GM21786 (cell line): ENCODE measurements at regions not wholly inside any gene's neighbourhood (a gene's known extent, or its start where the extent isn't known, plus 50 kb on each side); places are given as distances from the start of the nearest gene placed in this dataset.
A peak's percentile ranks its signal among the peaks of the same experiment; 100 is the strongest.
"Not testable (repeated sequence)": the region's sequence is repeated elsewhere in the genome, so short reads cannot be mapped to it uniquely, and the experiment has no call there.

Experiments
- ATAC-seq: cut with Tn5 transposase; IDR thresholded peaks from one replicate; pipeline ENCODE4 v1.9.1; 2021; ENCODE audit not compliant: unreplicated experiment

GRCh38 chr13:18248533-18249240, 932.9 kb downstream of the TUBA3C start:
- ATAC-seq: not testable (repeated sequence)

- not testable (repeated sequence) for ATAC-seq
These were observed 941.5 kb downstream of the TUBA3C start for GRCh38 chr13:18240086-18240485.

DNA sequence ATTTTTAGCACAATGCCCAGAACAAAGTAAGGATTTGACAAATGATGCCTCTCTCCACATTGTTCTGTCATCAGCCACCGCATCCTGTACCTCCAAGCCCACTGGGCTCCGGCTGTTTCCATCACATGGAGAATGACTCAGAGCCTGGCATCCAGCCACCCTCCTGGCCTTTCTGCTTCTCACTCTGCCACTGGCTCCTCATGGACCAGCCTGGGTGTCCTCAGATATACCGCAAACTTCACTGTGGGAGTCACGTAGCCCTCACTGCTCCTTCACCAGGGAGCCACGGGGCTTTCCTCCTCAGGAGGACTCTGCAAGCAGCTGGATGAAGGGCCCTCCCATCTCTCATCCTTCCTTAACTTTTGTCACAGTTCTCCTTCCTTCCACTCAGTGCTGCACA, 943.0 kb downstream of the TUBA3C start:
- ATAC-seq: not testable (repeated sequence)

DNA sequence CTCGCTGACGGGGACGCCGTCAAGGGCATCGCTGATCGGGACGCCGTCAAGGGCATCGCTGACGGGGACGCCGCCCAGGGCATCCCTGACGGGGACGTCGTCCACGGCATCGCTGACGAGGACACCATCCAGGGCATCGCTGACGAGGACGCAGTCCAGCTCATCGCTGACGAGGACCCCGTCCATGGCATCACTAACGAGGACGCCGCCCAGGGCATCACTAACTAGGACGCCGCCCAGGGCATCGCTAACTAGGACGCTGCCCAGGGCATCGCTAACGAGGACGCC, 945.2 kb downstream of the TUBA3C start:
- no peak for ATAC-seq

DNA sequence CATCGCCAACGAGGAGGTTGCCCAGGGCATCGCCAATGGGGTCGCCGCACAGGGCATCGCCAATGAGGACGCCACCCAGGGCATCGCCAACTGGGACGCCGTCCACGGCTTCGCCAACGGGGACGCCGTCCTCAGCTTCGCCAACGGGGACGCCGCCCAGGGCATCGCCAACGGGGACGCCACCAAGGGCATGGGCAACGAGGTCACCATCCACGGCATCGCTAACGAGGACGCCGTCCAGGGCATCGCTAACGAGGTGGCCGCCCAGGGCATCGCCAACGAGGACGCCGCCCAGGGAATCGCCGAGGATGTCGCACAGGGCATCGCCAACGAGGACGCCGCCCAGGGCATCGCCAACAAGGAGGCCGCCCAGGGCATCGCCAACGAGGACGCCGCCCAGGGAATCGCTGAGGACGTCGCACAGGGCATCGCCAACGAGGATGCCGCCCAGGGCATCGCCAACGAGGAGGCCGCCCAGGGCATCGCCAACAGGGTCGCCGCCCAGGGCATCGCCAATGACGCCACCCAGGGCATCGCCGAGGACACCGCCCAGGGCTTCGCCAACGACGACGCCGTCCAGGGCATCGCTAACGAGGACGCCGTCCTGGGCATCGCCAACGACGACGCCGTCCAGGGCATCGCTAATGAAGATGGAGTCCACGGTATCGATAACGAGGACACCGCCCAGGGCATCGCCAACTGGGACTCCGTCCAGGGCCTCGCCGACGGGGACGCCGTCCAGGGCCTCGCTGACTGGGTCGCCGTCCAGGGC, 945.7 kb downstream of the TUBA3C start:
- no peak for ATAC-seq

GRCh38 chr13:18235172-18235571, 946.5 kb downstream of the TUBA3C start:
- no peak for ATAC-seq

- not testable (repeated sequence) for ATAC-seq
These were observed 947.2 kb downstream of the TUBA3C start for GRCh38 chr13:18234451-18234850.

GRCh38 chr13:18233783-18234299, 947.8 kb downstream of the TUBA3C start:
- no peak for ATAC-seq

DNA sequence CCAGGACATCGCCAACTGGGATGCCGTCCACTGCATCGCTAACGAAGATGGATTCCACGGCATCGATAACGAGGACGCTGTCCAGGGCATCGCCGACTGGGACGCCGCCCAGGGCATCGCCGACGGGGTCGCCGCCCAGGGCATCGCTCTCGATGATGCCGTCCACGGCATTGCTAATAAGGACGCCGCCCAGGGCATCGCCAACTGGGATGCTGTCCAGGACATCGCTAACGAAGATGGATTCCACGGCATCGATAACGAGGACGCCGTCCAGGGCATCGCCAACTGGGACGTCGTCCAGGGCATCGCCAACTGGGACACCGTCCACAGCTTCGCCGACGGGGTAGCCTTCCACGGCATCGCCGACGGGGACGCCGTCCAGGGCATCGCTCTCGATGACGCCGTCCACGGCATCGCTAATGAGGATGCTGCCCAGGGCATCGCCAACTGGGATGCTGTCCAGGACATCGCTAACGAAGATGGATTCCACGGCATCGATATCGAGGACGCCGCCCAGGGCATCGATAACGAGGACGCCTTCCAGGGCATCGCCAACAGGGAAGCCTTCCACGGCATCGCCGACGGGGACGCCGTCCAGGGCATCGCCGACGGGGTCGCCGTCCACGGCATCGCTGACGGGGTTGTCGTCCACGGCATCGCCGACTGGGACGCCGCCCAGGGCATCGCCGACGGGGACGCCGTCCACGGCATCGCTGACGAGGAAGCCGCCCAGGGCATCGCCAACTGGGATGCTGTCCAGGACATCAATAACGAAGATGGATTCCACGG, 948.4 kb downstream of the TUBA3C start:
- ATAC-seq: no peak

DNA sequence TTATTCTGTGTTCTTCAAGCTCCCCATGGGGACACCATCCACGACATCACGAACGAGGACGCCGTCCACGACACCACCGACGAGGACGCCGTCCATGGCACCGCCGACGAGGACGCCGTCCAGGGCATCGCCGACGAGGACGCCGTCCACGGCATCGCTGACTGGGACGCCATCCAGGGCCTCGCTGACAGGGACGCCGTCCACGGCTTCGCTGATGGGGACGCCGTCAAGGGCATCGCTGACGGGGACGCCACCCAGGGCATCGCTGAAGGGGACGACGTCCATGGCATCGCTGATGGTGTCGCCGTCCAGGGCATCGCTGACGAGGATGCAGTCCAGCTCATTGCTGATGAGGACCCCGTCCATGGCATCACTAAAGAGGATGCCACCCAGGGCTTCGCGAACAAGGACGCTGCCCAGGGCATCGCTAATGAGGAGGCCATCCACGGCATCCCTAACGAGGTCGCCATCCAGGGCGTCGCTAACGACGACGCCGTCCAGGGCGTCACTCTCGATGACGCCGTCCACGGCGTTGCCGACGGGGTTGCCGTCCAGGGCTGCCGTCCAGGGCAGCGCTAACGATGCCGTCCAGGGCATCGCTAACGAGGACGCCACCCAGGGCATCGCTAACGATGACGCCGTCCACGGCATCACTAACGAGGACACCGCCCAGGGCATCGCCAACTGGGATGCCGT, 949.2 kb downstream of the TUBA3C start:
- ATAC-seq: no peak

GRCh38 chr13:18224411-18224810, 957.2 kb downstream of the TUBA3C start:
- not testable (repeated sequence) for ATAC-seq

DNA sequence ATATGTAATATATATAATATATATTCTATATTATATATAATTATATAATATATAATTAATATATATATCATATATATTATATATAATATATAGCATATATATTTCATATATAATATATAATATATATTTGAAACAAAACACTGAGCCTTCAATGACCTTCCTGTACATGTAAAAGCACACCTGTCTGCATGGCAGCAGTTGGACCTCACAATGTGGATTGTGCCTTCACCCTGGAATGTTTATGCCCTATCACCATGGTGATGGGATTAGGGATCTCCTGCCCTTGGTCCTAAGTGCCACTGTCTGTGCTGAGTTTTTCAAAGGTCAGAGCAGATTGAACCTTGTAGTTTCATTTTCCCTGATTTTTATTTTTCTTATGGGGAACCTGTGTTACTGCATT, 966.9 kb downstream of the TUBA3C start:
- not testable (repeated sequence) for ATAC-seq

- not testable (repeated sequence) for ATAC-seq
These were observed 968.1 kb downstream of the TUBA3C start for GRCh38 chr13:18213511-18213910.

DNA sequence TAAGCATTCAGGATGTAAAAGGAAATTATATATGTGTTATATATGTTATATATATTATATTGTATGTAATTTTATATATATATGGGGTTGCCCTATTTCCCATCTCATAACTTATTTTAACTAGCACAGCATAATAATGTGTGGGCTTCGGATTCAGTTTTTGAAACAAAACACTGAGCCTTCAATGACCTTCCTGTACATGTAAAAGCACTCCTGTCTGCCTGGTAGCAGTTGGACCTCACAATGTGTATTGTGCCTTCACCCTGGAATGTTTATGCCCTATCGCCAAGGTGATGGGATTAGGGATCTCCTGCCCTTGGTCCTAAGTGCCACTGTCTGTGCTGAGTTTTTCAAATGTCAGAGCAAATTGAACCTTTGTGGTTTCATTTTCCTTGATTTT, 968.8 kb downstream of the TUBA3C start:
- no peak for ATAC-seq

DNA sequence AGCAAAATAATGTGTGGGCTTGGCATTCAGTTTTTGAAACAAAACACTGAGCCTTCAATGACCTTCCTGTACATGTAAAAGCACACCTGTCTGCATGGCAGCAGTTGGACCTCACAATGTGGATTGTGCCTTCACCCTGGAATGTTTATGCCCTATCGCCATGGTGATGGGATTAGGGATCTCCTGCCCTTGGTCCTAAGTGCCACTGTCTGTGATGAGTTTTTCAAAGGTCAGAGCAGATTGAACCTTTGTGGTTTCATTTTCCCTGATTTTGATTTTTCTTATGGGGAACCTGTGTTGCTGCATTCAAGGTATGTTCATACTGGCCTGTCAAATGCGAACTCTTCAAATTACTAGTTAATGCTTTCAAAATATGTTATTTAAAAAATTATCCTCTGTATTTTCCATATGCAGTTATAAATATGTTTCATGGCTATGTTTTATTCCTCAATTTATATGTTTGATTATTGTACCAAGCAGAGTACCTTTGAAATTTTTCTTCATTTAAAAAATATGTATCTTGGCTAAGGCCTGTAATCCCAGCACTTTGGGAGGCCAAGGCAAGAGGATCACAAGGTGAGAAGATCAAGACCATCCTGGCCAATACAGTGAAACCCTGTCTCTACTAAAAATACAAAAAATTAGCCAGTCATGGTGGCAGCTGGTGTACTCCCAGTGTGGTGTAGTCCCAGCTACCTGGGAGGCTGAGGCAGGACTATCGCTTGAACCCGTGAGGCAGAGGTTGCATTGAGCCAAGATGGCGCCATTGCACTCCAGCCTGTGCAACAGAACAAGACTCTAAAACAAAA, 969.7 kb downstream of the TUBA3C start:
- ATAC-seq: peak; percentile 49

DNA sequence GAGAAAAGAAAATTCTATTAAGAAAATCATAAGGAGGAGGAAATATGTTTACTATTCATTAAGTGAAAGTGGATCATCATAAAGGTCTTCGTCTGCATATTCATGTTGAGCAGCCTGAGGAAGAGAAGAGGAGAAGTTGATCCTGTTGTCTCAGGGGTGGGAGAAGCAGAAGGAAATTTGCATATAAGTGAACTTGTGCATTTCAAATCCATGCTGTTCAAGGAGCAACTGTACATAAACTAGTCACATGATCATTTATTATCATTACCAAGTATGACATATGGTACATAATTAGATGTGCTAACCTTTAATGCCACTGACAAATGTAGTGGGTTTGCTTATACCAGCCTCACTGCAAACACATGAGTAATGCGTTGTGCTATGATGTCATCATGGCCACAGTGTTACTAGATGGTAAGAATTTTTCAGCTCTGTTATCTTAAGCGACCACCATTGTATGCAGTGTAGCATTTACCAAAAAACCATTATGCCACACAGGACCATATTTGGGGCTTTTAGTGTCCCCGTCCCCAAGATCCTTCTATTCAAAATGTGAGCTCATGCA, 976.9 kb downstream of the TUBA3C start:
- ATAC-seq: not testable (repeated sequence)

DNA sequence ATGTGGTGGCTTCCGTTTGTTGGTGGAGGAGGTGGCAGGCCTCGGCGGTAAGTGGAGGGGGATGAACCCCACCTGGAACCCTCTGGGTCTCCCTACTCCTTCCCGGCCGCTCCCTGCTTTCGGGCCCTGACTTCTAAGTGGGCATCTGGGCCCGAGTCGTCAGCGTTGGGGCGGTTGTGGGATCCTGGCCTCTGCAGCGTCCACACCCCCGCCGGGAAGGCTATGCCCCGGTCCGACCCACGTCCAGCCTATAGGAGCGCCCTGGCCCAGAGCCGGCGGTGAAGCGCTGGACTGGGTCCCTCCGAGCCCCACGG, 986.3 kb downstream of the TUBA3C start:
- ATAC-seq: not testable (repeated sequence)

- ATAC-seq: not testable (repeated sequence)
These were observed 986.8 kb downstream of the TUBA3C start for GRCh38 chr13:18194631-18195364.

- ATAC-seq: not testable (repeated sequence)
These were observed 987.5 kb downstream of the TUBA3C start for GRCh38 chr13:18194104-18194503.
